ENCODE measurements at regions not wholly inside any gene's neighbourhood (a gene's known extent, or its start where the extent isn't known, plus 50 kb on each side); places are given as distances from the start of the nearest gene placed in this dataset.
A peak's percentile ranks its signal among the peaks of the same experiment; 100 is the strongest.

DNA sequence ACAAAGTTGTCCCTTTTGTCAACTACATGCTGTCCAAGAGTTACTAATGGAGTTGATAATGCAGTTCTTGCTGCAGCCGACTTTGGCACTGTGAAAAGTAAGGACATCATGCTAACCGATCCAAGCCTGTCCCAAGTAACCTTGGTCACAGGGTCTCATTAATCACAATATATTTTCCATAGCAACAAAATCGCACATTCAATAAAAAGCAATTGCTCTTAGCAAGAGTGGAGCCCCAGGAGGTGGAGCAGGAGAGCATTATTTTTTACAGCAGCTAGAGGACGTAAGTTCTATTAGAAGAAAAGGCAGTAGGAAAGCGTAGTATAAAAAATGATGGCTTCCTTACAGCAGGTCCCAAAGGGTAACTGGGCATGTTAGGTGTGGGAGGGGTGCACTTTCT, 570.3 kb downstream of the EBF1 start:
- Histone ChIP-seq H3K4me1 (peaks cover 0 to 11% (median 5%) of the 10 kb centered on the region in 9 donors), H3K4me3 (no peak overlapping the region), H3K27me3 (no peaks in the 10 kb centered on the region), H3K9me3 (no peaks in the 10 kb centered on the region), H3K36me3 (no peaks in the 10 kb centered on the region), H3K27ac (no peak overlapping the region)
- intact Hi-C loops (cut with DNase I), result no loop called here
- 84 to 89% methylated on average over 5 of the region's 5 CpGs for WGBS, 2 donors
- TF ChIP-seq, protein P1, sequence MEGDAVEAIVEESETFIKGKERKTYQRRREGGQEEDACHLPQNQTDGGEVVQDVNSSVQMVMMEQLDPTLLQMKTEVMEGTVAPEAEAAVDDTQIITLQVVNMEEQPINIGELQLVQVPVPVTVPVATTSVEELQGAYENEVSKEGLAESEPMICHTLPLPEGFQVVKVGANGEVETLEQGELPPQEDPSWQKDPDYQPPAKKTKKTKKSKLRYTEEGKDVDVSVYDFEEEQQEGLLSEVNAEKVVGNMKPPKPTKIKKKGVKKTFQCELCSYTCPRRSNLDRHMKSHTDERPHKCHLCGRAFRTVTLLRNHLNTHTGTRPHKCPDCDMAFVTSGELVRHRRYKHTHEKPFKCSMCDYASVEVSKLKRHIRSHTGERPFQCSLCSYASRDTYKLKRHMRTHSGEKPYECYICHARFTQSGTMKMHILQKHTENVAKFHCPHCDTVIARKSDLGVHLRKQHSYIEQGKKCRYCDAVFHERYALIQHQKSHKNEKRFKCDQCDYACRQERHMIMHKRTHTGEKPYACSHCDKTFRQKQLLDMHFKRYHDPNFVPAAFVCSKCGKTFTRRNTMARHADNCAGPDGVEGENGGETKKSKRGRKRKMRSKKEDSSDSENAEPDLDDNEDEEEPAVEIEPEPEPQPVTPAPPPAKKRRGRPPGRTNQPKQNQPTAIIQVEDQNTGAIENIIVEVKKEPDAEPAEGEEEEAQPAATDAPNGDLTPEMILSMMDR (IDR thresholded peaks at IDR 0.05), result peak in 1 of 9 donors; percentile 18
- ATAC-seq (no peak), DNase-seq (no peak)

DNA sequence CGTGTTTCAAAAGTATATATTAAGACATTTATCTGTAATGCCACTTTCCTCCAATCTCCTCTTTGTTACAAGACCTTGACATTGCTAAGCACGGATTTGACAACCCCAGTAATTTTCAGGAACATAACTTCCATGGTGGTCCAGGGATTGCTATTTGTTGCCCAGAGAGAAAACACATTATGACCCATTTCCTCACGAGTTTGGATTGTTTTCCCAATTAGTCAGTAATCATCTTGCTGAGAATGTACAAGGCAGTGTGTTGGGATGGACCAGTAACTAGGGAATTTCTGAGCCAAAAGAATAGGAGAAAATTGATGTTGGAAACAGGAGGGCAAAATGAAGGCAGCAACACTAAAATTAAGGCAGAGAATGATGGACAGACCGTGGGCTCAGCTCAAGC, 574.1 kb downstream of the EBF1 start:
- WGBS, 2 donors, result 77 to 80% methylated on average over 4 of the region's 4 CpGs
- ATAC-seq (no peak), DNase-seq (no peak)
- intact Hi-C loops (cut with DNase I), result no loop called here
- Histone ChIP-seq H3K4me3 (no peak overlapping the region), H3K9me3 (no peaks in the 10 kb centered on the region), H3K36me3 (no peaks in the 10 kb centered on the region), H3K27ac (no peak overlapping the region), H3K27me3 (no peaks in the 10 kb centered on the region), H3K4me1 (peaks cover 0 to 26% (median 14%) of the 10 kb centered on the region in 9 donors)
- TF ChIP-seq, protein P1 (IDR thresholded peaks at IDR 0.05), result no peak

DNA sequence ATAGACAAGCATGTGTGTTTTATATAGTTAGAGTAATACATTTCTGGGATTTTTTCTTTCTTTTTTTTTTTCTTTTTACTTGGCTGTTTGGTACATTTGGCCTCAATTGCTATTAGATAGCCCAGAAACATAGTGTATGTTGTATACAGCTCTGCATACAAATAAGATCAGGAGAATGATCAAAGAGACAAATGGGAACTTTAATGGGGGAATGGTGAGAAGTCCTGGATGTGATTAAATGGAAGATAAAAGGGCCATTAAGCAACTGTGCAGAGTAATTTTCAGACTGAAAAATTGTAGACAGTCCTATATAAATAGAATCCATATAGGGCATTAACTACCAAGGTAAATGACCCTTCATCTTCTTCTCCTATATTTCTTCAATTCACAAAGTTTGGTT, 575.6 kb downstream of the EBF1 start:
- no peaks in the 10 kb centered on the region for H3K9me3 ChIP-seq
- DNase-seq (no peak), ATAC-seq (no peak)
- H3K4me3 ChIP-seq, result no peak overlapping the region
- intact Hi-C loops (cut with DNase I), result no loop called here
- TF ChIP-seq, protein P1 (IDR thresholded peaks at IDR 0.05), result no peak
- peak overlapping the region in 4 of 10 donors; percentile 56 to 69 (median 66) for H3K27ac ChIP-seq
- H3K36me3 ChIP-seq, result no peaks in the 10 kb centered on the region
- H3K4me1 ChIP-seq, result peaks cover 0 to 26% (median 14%) of the 10 kb centered on the region in 9 donors
- H3K27me3 ChIP-seq, result no peaks in the 10 kb centered on the region

DNA sequence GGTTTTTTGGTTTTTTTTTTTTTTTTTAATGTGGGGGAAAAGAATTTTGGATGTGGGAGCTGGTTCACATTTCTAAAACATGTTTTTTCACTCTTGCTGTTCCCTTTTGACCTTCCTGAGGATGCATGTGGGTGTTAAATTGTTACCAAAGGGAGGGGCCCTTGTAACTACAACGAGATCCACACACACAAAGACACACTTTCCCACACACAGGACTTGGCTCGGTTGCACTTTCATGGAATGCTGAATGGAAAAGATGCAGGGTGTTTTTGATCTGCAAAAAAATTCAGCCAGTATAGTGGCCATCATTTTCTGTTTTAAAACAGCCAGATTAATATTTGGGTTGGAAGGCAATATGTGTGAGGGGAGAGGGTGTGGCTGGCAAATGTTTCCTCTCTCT, 576.9 kb downstream of the EBF1 start:
- DNase-seq (peak in 1 of 2 donors; percentile 77), ATAC-seq (peak in 7 of 8 donors; percentile 85 to 97 (median 95))
- H3K9me3 ChIP-seq, result no peaks in the 10 kb centered on the region
- TF ChIP-seq, protein P1 (IDR thresholded peaks at IDR 0.05), result no peak
- H3K4me3 ChIP-seq, result no peak overlapping the region
- intact Hi-C loops (cut with DNase I), result no loop called here
- peak overlapping the region in 7 of 10 donors; percentile 39 to 69 (median 56) for H3K27ac ChIP-seq
- 23 to 37% methylated on average over 2 of the region's 2 CpGs for WGBS, 2 donors
- no peaks in the 10 kb centered on the region for H3K27me3 ChIP-seq
- H3K4me1 ChIP-seq, result peaks cover 0 to 26% (median 14%) of the 10 kb centered on the region in 9 donors
- H3K36me3 ChIP-seq, result no peaks in the 10 kb centered on the region
